ENCODE measurements at regions not wholly inside any gene's neighbourhood (a gene's known extent, or its start where the extent isn't known, plus 50 kb on each side); places are given as distances from the start of the nearest gene placed in this dataset.

DNA sequence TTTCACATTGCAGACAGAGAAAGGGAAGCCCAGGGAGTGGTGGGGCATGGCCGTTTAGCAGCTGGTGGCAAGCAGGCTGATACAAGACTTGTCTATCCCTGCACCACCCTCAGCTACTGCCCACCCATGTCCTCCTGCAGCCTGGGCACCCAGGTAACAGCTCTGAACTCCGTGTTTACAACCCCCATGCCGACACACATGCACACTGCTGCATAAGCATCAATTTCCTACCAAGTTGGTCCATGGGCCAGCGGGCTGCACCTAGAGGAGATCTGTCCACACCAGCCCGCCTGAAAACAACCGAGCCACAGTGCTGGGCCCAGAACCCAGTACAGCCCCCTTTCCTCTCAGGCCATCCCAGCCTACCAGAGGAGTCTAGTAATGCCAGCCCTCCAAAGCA is 75.9 kb upstream of the C14orf180 start:
- H3K27me3 ChIP-seq: peaks cover 0 to 43% of the 10 kb centered on the region in 2 donors
- H3K36me3 ChIP-seq: no peaks in the 10 kb centered on the region
- no peak overlapping the region for H3K27ac ChIP-seq
- intact Hi-C loops (cut with DNase I; ENCODE audit: low total_unique reads): no loop called here
- TF ChIP-seq, protein P1, sequence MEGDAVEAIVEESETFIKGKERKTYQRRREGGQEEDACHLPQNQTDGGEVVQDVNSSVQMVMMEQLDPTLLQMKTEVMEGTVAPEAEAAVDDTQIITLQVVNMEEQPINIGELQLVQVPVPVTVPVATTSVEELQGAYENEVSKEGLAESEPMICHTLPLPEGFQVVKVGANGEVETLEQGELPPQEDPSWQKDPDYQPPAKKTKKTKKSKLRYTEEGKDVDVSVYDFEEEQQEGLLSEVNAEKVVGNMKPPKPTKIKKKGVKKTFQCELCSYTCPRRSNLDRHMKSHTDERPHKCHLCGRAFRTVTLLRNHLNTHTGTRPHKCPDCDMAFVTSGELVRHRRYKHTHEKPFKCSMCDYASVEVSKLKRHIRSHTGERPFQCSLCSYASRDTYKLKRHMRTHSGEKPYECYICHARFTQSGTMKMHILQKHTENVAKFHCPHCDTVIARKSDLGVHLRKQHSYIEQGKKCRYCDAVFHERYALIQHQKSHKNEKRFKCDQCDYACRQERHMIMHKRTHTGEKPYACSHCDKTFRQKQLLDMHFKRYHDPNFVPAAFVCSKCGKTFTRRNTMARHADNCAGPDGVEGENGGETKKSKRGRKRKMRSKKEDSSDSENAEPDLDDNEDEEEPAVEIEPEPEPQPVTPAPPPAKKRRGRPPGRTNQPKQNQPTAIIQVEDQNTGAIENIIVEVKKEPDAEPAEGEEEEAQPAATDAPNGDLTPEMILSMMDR (IDR thresholded peaks at IDR 0.05): no peak
- DNase-seq: no peak
- H3K4me1 ChIP-seq: no peaks in the 10 kb centered on the region
- H3K4me3 ChIP-seq: no peak overlapping the region
- H3K9me3 ChIP-seq: peaks cover 0 to 25% (median 24%) of the 10 kb centered on the region in 3 donors

DNA sequence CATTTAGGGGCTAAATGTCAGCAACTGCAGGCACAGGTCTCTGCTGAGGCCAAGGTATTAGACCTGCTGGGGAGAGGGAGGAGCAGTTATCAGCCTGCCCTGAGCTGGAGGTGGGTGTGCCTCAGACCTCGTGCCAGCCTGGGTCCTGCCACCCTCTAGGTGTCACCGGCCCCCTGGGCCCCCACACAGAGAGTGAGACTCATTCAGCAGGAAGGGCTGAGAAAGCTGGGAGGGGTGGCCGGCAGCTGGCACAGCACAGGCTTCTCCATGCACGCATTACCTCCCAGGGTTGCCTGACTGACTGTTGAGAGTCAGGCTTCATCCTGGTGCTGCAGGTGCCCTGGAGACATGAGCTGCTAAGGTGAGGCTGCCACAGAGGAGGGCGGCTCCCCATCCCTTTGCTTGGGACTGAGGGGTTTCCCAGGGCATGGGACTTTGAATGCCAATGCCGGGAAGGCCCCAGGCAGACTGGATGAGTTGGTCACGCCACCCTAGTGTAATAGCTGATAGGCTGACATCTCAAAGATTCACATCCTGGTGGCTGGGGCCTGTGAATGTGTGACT is 75.3 kb upstream of the C14orf180 start:
- Histone ChIP-seq H3K9me3 (peaks cover 0 to 25% (median 24%) of the 10 kb centered on the region in 3 donors), H3K36me3 (no peaks in the 10 kb centered on the region), H3K4me1 (no peaks in the 10 kb centered on the region), H3K4me3 (no peak overlapping the region), H3K27ac (no peak overlapping the region), H3K27me3 (peaks cover 0 to 43% of the 10 kb centered on the region in 2 donors)
- TF ChIP-seq, protein P1 (IDR thresholded peaks at IDR 0.05): no peak
- intact Hi-C loops (cut with DNase I; ENCODE audit: low total_unique reads): no loop called here
- DNase-seq: no peak

DNA sequence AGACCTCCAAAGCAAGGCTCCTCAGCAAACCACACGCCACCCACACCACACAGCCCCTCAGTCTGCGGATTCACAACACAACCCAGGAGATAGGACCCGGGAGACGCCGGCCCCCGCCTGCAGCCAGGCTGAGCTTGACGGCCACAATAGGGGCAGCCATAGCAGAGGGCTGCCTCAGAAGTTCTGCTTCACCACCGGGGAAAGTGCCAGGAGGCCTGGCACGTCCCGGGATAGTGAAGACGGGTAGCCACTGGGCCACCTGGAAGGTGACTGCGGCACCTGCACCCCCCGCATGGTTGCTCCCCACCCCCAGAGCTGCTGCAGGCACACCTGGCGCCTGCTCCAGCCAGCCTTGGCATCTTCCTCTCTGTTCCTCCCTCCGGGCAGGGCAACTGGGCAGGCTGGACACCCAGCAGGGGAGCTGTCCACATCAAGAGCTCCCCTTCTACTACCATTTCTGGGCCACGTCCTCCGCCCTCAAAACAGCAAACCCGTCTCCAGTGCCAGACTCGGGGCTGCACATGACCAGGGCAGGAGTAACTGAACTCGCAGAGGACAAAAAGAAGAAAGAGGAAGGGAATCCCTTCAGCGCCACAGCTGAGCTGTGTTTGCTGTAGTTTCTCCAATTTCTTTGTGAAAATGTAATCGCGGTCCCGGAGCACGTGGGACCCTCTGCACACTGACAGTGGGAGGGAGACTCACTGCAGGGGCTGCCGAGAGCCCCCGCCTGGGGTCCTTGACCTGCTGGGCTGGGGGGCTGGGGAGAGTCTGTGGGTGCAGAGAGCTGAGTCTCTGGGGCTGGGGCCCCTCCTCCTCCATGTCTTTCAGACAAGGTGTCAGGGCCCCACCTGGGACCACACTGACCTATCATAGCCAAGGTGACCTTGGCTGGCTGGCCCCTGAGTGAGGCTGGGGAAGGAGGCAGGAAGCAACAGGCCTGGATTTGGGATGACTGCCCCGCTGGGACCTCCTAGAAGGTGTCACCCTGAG is 74.2 kb upstream of the C14orf180 start:
- H3K27ac ChIP-seq: no peak overlapping the region
- H3K27me3 ChIP-seq: peaks cover 0 to 44% of the 10 kb centered on the region in 2 donors
- peaks cover 0 to 24% (median 22%) of the 10 kb centered on the region in 3 donors for H3K9me3 ChIP-seq
- TF ChIP-seq, protein P1 (IDR thresholded peaks at IDR 0.05): no peak
- H3K4me3 ChIP-seq: no peak overlapping the region
- DNase-seq: no peak
- H3K36me3 ChIP-seq: no peaks in the 10 kb centered on the region
- no peaks in the 10 kb centered on the region for H3K4me1 ChIP-seq
- intact Hi-C loops (cut with DNase I; ENCODE audit: low total_unique reads): no loop called here

DNA sequence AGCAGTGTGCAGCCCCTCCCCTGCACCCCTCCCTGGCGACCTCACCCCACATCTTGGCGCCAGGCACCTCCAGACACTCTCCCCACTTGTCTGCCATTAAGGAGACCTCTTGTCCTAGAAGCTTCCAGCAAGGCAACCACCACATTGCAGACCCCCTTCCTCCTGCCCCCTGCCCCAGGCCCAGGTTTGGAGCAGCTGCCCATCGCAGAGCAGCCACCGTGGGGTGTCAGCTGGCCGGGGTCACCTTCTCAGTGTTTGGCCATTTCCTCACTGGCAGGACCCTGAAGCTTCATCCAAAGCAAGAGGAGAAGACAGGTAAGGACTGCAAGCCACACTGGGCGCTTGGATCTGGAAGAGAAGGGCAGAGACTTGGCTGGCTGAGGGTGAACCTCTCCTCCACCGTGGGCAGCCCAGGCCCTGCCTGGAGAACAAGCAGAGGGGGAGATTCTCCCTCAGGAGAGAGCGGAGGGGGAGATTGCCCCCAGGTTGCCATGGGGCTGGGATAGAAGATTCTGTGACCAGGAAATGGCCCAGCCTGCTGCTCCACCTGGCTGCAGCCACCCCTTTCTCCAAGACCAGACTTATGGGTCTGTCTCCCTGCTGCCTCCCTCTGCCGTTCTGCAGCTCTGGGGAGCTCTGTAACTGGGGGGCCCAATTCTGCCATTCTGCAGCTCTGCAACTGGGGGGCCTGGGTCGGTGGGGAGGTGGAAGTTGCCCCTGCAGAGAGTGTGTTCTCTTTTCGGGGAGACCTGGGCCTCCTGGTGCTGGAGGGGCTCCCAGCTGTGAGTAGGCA is 72.9 kb upstream of the C14orf180 start:
- no peaks in the 10 kb centered on the region for H3K36me3 ChIP-seq
- H3K27ac ChIP-seq: no peak overlapping the region
- peaks cover 0 to 20% (median 15%) of the 10 kb centered on the region in 3 donors for H3K9me3 ChIP-seq
- no peak for DNase-seq
- H3K27me3 ChIP-seq: peaks cover 0 to 51% of the 10 kb centered on the region in 2 donors
- peaks cover 0 to 5% (median 0%) of the 10 kb centered on the region in 4 donors for H3K4me1 ChIP-seq
- H3K4me3 ChIP-seq: no peak overlapping the region
- intact Hi-C loops (cut with DNase I; ENCODE audit: low total_unique reads): no loop called here
- TF ChIP-seq, protein P1 (IDR thresholded peaks at IDR 0.05): no peak

DNA sequence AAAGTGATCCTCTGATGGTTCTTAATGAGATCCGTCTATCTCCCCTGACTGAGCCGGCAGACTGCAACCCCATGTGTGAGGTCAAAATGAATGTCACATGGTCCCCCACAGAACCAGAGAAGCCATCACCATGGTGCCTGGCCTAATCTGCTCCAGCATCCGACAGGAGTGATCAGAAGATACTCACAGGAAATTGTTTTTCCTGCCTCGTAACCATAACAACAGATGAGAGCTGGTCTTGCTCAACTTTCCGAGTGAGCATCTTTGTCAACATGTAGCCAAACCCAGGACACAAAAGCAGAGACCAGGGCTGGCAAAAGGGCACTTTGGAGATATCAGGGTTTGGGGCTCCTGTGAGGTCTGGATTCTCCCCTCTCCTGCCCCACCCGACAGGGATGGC is 72.1 kb upstream of the C14orf180 start:
- DNase-seq: no peak
- intact Hi-C loops (cut with DNase I; ENCODE audit: low total_unique reads): no loop called here
- H3K27me3 ChIP-seq: peaks cover 0 to 51% of the 10 kb centered on the region in 2 donors
- H3K9me3 ChIP-seq: peaks cover 0 to 15% (median 7%) of the 10 kb centered on the region in 3 donors
- peaks cover 0 to 5% (median 0%) of the 10 kb centered on the region in 4 donors for H3K4me1 ChIP-seq
- H3K4me3 ChIP-seq: no peak overlapping the region
- TF ChIP-seq, protein P1 (IDR thresholded peaks at IDR 0.05): no peak
- no peaks in the 10 kb centered on the region for H3K36me3 ChIP-seq
- H3K27ac ChIP-seq: no peak overlapping the region

Measured in tibial artery (tissue), 4 donors.